HCT116 (cell line): ENCODE measurements at regions not wholly inside any gene's neighbourhood (a gene's known extent, or its start where the extent isn't known, plus 50 kb on each side); places are given as distances from the start of the nearest gene placed in this dataset.

Source experiments
- ATAC-seq: fragments of 200-7000 bp; cut with Tn5 transposase; 2 replicates; pipeline ENCODE4 v1.9.1; 2020; ENCODE audit warnings: mild to moderate bottlenecking, moderate library complexity
- BruUV-seq: library from RNA; stranded (reverse); fragments of 400-500 nt; replicated peaks from 2 replicates; lab custom pipeline; 2021; lab: Mats Ljungman, UMichigan
- CTCF ChIA-PET: fragments of 300-600 bp; sonication (Branson Sonifier 250); formaldehyde crosslinking; loops from one replicate; lab custom pipeline; 2021; ENCODE audit warnings: antibody characterized with exemption; lab: Charles Lee
- POLR2A ChIA-PET: fragments of 300-600, 350-600 bp; sonication (Branson Sonifier 250); formaldehyde crosslinking; loops from one replicate; lab custom pipeline; 2021; ENCODE audit warnings: antibody characterized with exemption; lab: Charles Lee
- RAD21 ChIA-PET, 2 experiments: fragments of 300-600 bp; sonication (Branson Sonifier 250); formaldehyde crosslinking; loops; one replicate each; lab custom pipeline; 2023; ENCODE audit warnings: low total read pairs in 2 of 2; ENCODE audit not compliant: uncharacterized antibody in 2 of 2, unreplicated experiment in 2 of 2, low non-redundant PET in 1 of 2; lab: Charles Lee
- DNase-seq: peaks from one replicate; pipeline ENCODE4 v3.0.0-alpha.2; 2010; ENCODE audit warnings: low read depth, low spot score
- H2AFZ ChIP-seq: fragments of 200-600 bp; shearing (Covaris generic), sonication (generic); 2 replicates; pipeline ENCODE4 v1.6.1; 2017; ENCODE audit warnings: low read depth, mixed run types, mixed read lengths, antibody characterized with exemption, low read length; ENCODE audit not compliant: poor library complexity, severe bottlenecking
- H3K27ac ChIP-seq: 2 replicates; pipeline ENCODE4 v1.5.1; 2012; ENCODE audit warnings: low read depth, low read length
- H3K27me3 ChIP-seq: fragments of 200-600 bp; sonication (generic); 2 replicates; pipeline ENCODE4 v1.6.1; 2016; ENCODE audit warnings: mixed run types, low read length, mixed read lengths; ENCODE audit not compliant: insufficient read depth
- H3K36me3 ChIP-seq, 2 experiments: fragments of 200-500 bp in 1 of 2; fragments of 200-600 bp in 1 of 2; sonication (Bioruptor generic) in 1 of 2; sonication (generic) in 1 of 2; 2 replicates each; pipeline versions ENCODE4 v1.5.1 to v1.6.1; 2014 to 2016; ENCODE audit warnings: low read length in 2 of 2, inconsistent platforms in 1 of 2, mixed read lengths in 1 of 2, mixed run types in 1 of 2; ENCODE audit not compliant: insufficient read depth in 2 of 2, control insufficient read depth in 1 of 2
- H3K4me1 ChIP-seq, 2 experiments: fragments of 200-600 bp in 1 of 2; sonication (generic) in 1 of 2; 2 replicates each; pipeline versions ENCODE4 v1.5.1 to v1.6.1; 2012 to 2017; ENCODE audit warnings: low read length in 2 of 2, inconsistent platforms in 1 of 2, mild to moderate bottlenecking in 1 of 2, mixed read lengths in 1 of 2, mixed run types in 1 of 2, moderate library complexity in 1 of 2; ENCODE audit not compliant: insufficient read depth in 2 of 2, control insufficient read depth in 1 of 2
- H3K4me2 ChIP-seq: fragments of 200-600 bp; sonication (generic); 2 replicates; pipeline ENCODE4 v1.6.1; 2017; ENCODE audit warnings: mixed run types, low read length, mixed read lengths
- H3K4me3 ChIP-seq, 2 experiments: fragments of 200-600 bp in 1 of 2; sonication (generic) in 1 of 2; replicated peaks in 1 of 2; 2 replicates each; pipeline ENCODE4 v1.5.1; 2011 to 2016; ENCODE audit warnings: low read length in 2 of 2, control low read depth in 1 of 2, low read depth in 1 of 2, mild to moderate bottlenecking in 1 of 2, mixed read lengths in 1 of 2, mixed run types in 1 of 2
- H3K79me2 ChIP-seq: fragments of 200-600 bp; sonication (generic); 2 replicates; pipeline ENCODE4 v1.6.1; 2017; ENCODE audit warnings: mild to moderate bottlenecking, mixed run types, low read length, moderate library complexity, mixed read lengths; ENCODE audit not compliant: insufficient read depth
- H3K9ac ChIP-seq: fragments of 200-600 bp; sonication (generic); 2 replicates; pipeline ENCODE4 v1.6.1; 2016; ENCODE audit warnings: low read length, mixed read lengths
- H3K9me2 ChIP-seq: fragments of 200-600 bp; sonication (generic), shearing (Covaris generic); 2 replicates; pipeline ENCODE4 v1.6.1; 2017; ENCODE audit warnings: mixed run types, mild to moderate bottlenecking, moderate library complexity; ENCODE audit not compliant: insufficient read depth
- H3K9me3 ChIP-seq, 2 experiments: fragments of 200-500 bp in 1 of 2; fragments of 200-600 bp in 1 of 2; sonication (Bioruptor generic) in 1 of 2; sonication (generic) in 1 of 2; 2 replicates each; pipeline ENCODE4 v1.6.1; 2014 to 2017; ENCODE audit warnings: low read length in 2 of 2, mixed read lengths in 2 of 2, inconsistent platforms in 1 of 2, low read depth in 1 of 2, mild to moderate bottlenecking in 1 of 2, mixed run types in 1 of 2, moderate library complexity in 1 of 2; ENCODE audit not compliant: control insufficient read depth in 1 of 2, insufficient read depth in 1 of 2
- H4K20me1 ChIP-seq: fragments of 200-600 bp; sonication (generic), shearing (Covaris generic); 2 replicates; pipeline ENCODE4 v1.6.1; 2017; ENCODE audit warnings: mixed run types, mild to moderate bottlenecking, moderate library complexity; ENCODE audit not compliant: insufficient read depth
- CBX3 ChIP-seq: IDR thresholded peaks from 2 replicates; pipeline ENCODE4 v1.6.1; 2012; ENCODE audit warnings: low read depth
- ELF1 ChIP-seq: IDR thresholded peaks from 2 replicates; pipeline ENCODE4 v1.6.1; 2012; ENCODE audit warnings: low read depth, borderline replicate concordance
- EZH2phosphoT487 ChIP-seq: fragments of 200-600 bp; IDR thresholded peaks from 2 replicates; pipeline ENCODE4 v1.6.1; 2018; ENCODE audit warnings: antibody characterized with exemption, borderline replicate concordance
- FOSL1 ChIP-seq: IDR thresholded peaks from 2 replicates; pipeline ENCODE4 v1.6.1; 2012; ENCODE audit warnings: low read depth
- POLR2A ChIP-seq: IDR thresholded peaks from 2 replicates; pipeline ENCODE4 v1.7.0; 2011; ENCODE audit warnings: borderline replicate concordance; ENCODE audit not compliant: insufficient read depth, insufficient read length; ENCODE audit errors: extremely low read depth
- RAD21 ChIP-seq: IDR thresholded peaks from 2 replicates; pipeline ENCODE4 v1.6.1; 2012; ENCODE audit warnings: low read depth, mild to moderate bottlenecking
- SP1 ChIP-seq: IDR thresholded peaks from 2 replicates; pipeline ENCODE4 v1.6.1; 2012; ENCODE audit warnings: low read depth
- TCF7L2 ChIP-seq: IDR thresholded peaks from 2 replicates; pipeline ENCODE4 v1.7.0; 2011; ENCODE audit warnings: borderline replicate concordance, inconsistent platforms; ENCODE audit not compliant: insufficient read depth, insufficient read length; ENCODE audit errors: extremely low read depth
- ZBTB33 ChIP-seq: IDR thresholded peaks from 2 replicates; pipeline ENCODE4 v1.6.1; 2011; ENCODE audit warnings: mild to moderate bottlenecking, low read length, moderate library complexity; ENCODE audit not compliant: insufficient replicate concordance; ENCODE audit errors: extremely low read depth
- ZNF274 ChIP-seq: fragments of 200-500 bp; sonication (Bioruptor generic); IDR thresholded peaks from 2 replicates; pipeline ENCODE4 v1.6.1; 2014; ENCODE audit warnings: mild to moderate bottlenecking, low read depth, low read length, inconsistent platforms
- intact Hi-C: fragments of 100-400 bp; cut with micrococcal nuclease; formaldehyde crosslinking; loops from 2 replicates; pipeline ENCODE4 v1.10.0; 2022
- TF ChIP-seq, protein P1 (sequence below), 3 experiments: fragments of 200-600 bp in 1 of 3; sonication (generic) in 1 of 3; IDR thresholded peaks in 2 of 3; conservative IDR thresholded peaks in 1 of 3; 2 replicates each; pipeline ENCODE4 v1.5.1; 2012 to 2017; ENCODE audit warnings: low read depth in 2 of 3, low read length in 2 of 3, antibody characterized with exemption in 1 of 3, borderline replicate concordance in 1 of 3, control low read depth in 1 of 3, mild to moderate bottlenecking in 1 of 3, mixed read lengths in 1 of 3, mixed run types in 1 of 3, moderate library complexity in 1 of 3; ENCODE audit not compliant: insufficient read depth in 1 of 3

- TF ChIP-seq ELF1 = no peak
- no peak for TF ChIP-seq FOSL1
- no peak for TF ChIP-seq EZH2phosphoT487
- no peak for TF ChIP-seq SP1
These were observed 1092.2 kb downstream of the PLA2G4A start (continued) for GRCh38 chr1:187920976-187921375.

GRCh38 chr1:187921426-187921825 lies 1092.7 kb downstream of the PLA2G4A start:
- H3K9ac ChIP-seq = no peak overlapping the region
- no peaks in the 10 kb centered on the region for H3K4me1 ChIP-seq
- no peak overlapping the region for H3K4me2 ChIP-seq
- H3K4me3 ChIP-seq = no peak overlapping the region
- ATAC-seq (no peak), DNase-seq (no peak)
- H4K20me1 ChIP-seq = no peaks in the 10 kb centered on the region
- H3K36me3 ChIP-seq = no peaks in the 10 kb centered on the region
- no TSS peak for BruUV-seq
- H3K79me2 ChIP-seq = no peaks in the 10 kb centered on the region
- no peaks in the 10 kb centered on the region for H3K9me2 ChIP-seq
- H2AFZ ChIP-seq = no peak overlapping the region
- POLR2A ChIA-PET = no interaction called here
- intact Hi-C loops = no loop called here
- CTCF ChIA-PET = no interaction called here
- no peak for TF ChIP-seq ZNF274
- no peak for TF ChIP-seq ZBTB33
- TF ChIP-seq SP1 = no peak
- TF ChIP-seq RAD21 = no peak
- no peak for TF ChIP-seq EZH2phosphoT487
- TF ChIP-seq TCF7L2 = no peak
- TF ChIP-seq POLR2A = no peak
- TF ChIP-seq, protein P1, sequence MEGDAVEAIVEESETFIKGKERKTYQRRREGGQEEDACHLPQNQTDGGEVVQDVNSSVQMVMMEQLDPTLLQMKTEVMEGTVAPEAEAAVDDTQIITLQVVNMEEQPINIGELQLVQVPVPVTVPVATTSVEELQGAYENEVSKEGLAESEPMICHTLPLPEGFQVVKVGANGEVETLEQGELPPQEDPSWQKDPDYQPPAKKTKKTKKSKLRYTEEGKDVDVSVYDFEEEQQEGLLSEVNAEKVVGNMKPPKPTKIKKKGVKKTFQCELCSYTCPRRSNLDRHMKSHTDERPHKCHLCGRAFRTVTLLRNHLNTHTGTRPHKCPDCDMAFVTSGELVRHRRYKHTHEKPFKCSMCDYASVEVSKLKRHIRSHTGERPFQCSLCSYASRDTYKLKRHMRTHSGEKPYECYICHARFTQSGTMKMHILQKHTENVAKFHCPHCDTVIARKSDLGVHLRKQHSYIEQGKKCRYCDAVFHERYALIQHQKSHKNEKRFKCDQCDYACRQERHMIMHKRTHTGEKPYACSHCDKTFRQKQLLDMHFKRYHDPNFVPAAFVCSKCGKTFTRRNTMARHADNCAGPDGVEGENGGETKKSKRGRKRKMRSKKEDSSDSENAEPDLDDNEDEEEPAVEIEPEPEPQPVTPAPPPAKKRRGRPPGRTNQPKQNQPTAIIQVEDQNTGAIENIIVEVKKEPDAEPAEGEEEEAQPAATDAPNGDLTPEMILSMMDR (IDR thresholded peaks at IDR 0.05 in 2 of 3, conservative IDR thresholded peaks at IDR 0.05 in 1 of 3; ENCODE audit: borderline replicate concordance in 1 of 3, insufficient read depth in 1 of 3, low read depth in 2 of 3, low read length in 2 of 3) = no peak
- no peak for TF ChIP-seq CBX3
- H3K9me3 ChIP-seq = no peaks in the 10 kb centered on the region
- RAD21 ChIA-PET = no interaction called here
- no peaks in the 10 kb centered on the region for H3K27me3 ChIP-seq
- no peak overlapping the region for H3K27ac ChIP-seq
